KMS-11 (cell line): ENCODE measurements at regions not wholly inside any gene's neighbourhood (a gene's known extent, or its start where the extent isn't known, plus 50 kb on each side); places are given as distances from the start of the nearest gene placed in this dataset.

ENCODE experiments used
- H2AFZ ChIP-seq: fragments of 200-600 bp; sonication (generic); 2 replicates; pipeline ENCODE4 v1.6.1; 2016; ENCODE audit warnings: antibody characterized with exemption, mixed run types, low read depth
- H3K27ac ChIP-seq: fragments of 200-600 bp; sonication (generic); 2 replicates; pipeline ENCODE4 v1.6.1; 2016; ENCODE audit warnings: mild to moderate bottlenecking, mixed run types
- H3K27me3 ChIP-seq: fragments of 200-600 bp; sonication (generic); 2 replicates; pipeline ENCODE4 v1.6.1; 2017; ENCODE audit warnings: mild to moderate bottlenecking, low read depth, mixed run types, moderate library complexity; ENCODE audit not compliant: insufficient read depth
- H3K36me3 ChIP-seq: fragments of 200-600 bp; sonication (generic); 2 replicates; pipeline ENCODE4 v1.6.1; 2017; ENCODE audit warnings: mild to moderate bottlenecking, mixed run types; ENCODE audit not compliant: insufficient read depth
- H3K4me1 ChIP-seq: fragments of 200-600 bp; sonication (generic); 2 replicates; pipeline ENCODE4 v1.6.1; 2016; ENCODE audit warnings: mild to moderate bottlenecking, low read depth, mixed run types; ENCODE audit not compliant: poor library complexity, severe bottlenecking
- H3K4me2 ChIP-seq: fragments of 200-600 bp; sonication (generic); 2 replicates; pipeline ENCODE4 v1.7.0; 2016; ENCODE audit warnings: mild to moderate bottlenecking, mixed run types
- H3K4me3 ChIP-seq: fragments of 200-600 bp; sonication (generic); IDR thresholded peaks from 2 replicates; pipeline ENCODE4 v1.6.1; 2017; ENCODE audit warnings: low read depth, low read length, mixed read lengths; ENCODE audit not compliant: insufficient read depth
- H3K79me2 ChIP-seq: fragments of 200-600 bp; sonication (generic); 2 replicates; pipeline ENCODE4 v1.6.1; 2016; ENCODE audit warnings: low read depth, mixed run types; ENCODE audit not compliant: insufficient read depth
- H3K9ac ChIP-seq: fragments of 200-600 bp; sonication (generic); 2 replicates; pipeline ENCODE4 v1.6.1; 2016; ENCODE audit warnings: mild to moderate bottlenecking, mixed run types
- H4K20me1 ChIP-seq: fragments of 200-600 bp; sonication (generic); 2 replicates; pipeline ENCODE4 v1.6.1; 2016; ENCODE audit warnings: mild to moderate bottlenecking, mixed run types; ENCODE audit not compliant: insufficient read depth
- CTCF ChIP-seq: fragments of 200-600 bp; sonication (generic); conservative IDR thresholded peaks from 2 replicates; pipeline ENCODE4 v1.6.1; 2017; ENCODE audit warnings: low read depth, mild to moderate bottlenecking, antibody characterized with exemption, low read length, moderate library complexity, mixed read lengths

GRCh38 chr5:107146901-107147300, 523.8 kb downstream of the EFNA5 start:
- Histone ChIP-seq H2AFZ (no peak overlapping the region), H3K4me3 (no peak overlapping the region)

GRCh38 chr5:107135391-107135790, 535.3 kb downstream of the EFNA5 start:
- Histone ChIP-seq H3K4me2 (no peak overlapping the region), H3K4me3 (no peak overlapping the region), H3K27me3 (no peaks in the 10 kb centered on the region), H3K27ac (no peak overlapping the region), H3K4me1 (no peaks in the 10 kb centered on the region), H3K36me3 (no peaks in the 10 kb centered on the region), H3K9ac (no peak overlapping the region), H2AFZ (no peak overlapping the region), H3K79me2 (no peaks in the 10 kb centered on the region), H4K20me1 (no peaks in the 10 kb centered on the region)
- TF ChIP-seq CTCF = no peak

More at GRCh38 chr5:107146901-107147300, 523.8 kb downstream of the EFNA5 start:
- Histone ChIP-seq H3K4me1 (peaks cover 29% of the 10 kb centered on the region), H3K27ac (no peak overlapping the region), H3K79me2 (no peaks in the 10 kb centered on the region), H3K9ac (no peak overlapping the region), H3K27me3 (no peaks in the 10 kb centered on the region; the same call in 1 of the 2 replicates), H3K4me2 (no peak overlapping the region), H3K36me3 (no peaks in the 10 kb centered on the region), H4K20me1 (no peaks in the 10 kb centered on the region)
- TF ChIP-seq CTCF = no peak

GRCh38 chr5:107134931-107135330, 535.8 kb downstream of the EFNA5 start:
- Histone ChIP-seq H3K4me3 (no peak overlapping the region), H3K79me2 (no peaks in the 10 kb centered on the region), H3K27me3 (no peaks in the 10 kb centered on the region), H4K20me1 (no peaks in the 10 kb centered on the region), H3K4me2 (no peak overlapping the region), H3K27ac (no peak overlapping the region), H3K9ac (no peak overlapping the region), H3K4me1 (no peaks in the 10 kb centered on the region), H2AFZ (no peak overlapping the region), H3K36me3 (no peaks in the 10 kb centered on the region)
- no peak for TF ChIP-seq CTCF

GRCh38 chr5:107129051-107129450, 541.7 kb downstream of the EFNA5 start:
- no peaks in the 10 kb centered on the region for H3K79me2 ChIP-seq
- no peaks in the 10 kb centered on the region for H3K4me1 ChIP-seq
- H3K9ac ChIP-seq = no peak overlapping the region
- no peak overlapping the region for H3K27ac ChIP-seq
- no peaks in the 10 kb centered on the region for H4K20me1 ChIP-seq
- no peak overlapping the region for H3K4me2 ChIP-seq
- no peaks in the 10 kb centered on the region for H3K36me3 ChIP-seq
- H3K4me3 ChIP-seq = no peak overlapping the region
- TF ChIP-seq CTCF = no peak
- H3K27me3 ChIP-seq = no peaks in the 10 kb centered on the region
- H2AFZ ChIP-seq = no peak overlapping the region
